ENCODE measurements at regions not wholly inside any gene's neighbourhood (a gene's known extent, or its start where the extent isn't known, plus 50 kb on each side); places are given as distances from the start of the nearest gene placed in this dataset.

GRCh38 chr12:59100585-59100984, 180.3 kb upstream of the LRIG3 start:
- Histone ChIP-seq H3K4me1 (ENCODE audit: control insufficient read depth, insufficient read depth, low read length) (no peaks in the 10 kb centered on the region), H3K27ac (ENCODE audit: low read depth, low read length) (no peak overlapping the region), H3K4me3 (ENCODE audit: low read length) (no peak overlapping the region), H3K36me3 (ENCODE audit: control insufficient read depth, insufficient read depth, low read length) (no peaks in the 10 kb centered on the region), H3K9ac (ENCODE audit: extremely low read depth, low read length, poor library complexity, severe bottlenecking) (no peak overlapping the region), H3K9me3 (ENCODE audit: control insufficient read depth, low read length) (no peaks in the 10 kb centered on the region), H3K27me3 (ENCODE audit: control insufficient read depth, insufficient read depth, low read length, poor library complexity, severe bottlenecking) (no peaks in the 10 kb centered on the region)
- no peak overlapping the region for H3K27ac Mint-ChIP-seq
- H3K27me3 Mint-ChIP-seq (ENCODE audit: insufficient read depth): no peaks in the 10 kb centered on the region
- no peak for DNase-seq
- 96 to 100% methylated on average over 2 to 4 of the region's 4 CpGs for WGBS, 2 experiments (ENCODE audit: insufficient coverage in 1 of 2, insufficient read length in 1 of 2)
- H3K4me3 Mint-ChIP-seq: no peak overlapping the region
- peaks cover 3% of the 10 kb centered on the region for H3K36me3 Mint-ChIP-seq (ENCODE audit: low read depth)
- peaks cover 4% of the 10 kb centered on the region for H3K9me3 Mint-ChIP-seq
- no peak for TF ChIP-seq CTCF (conservative IDR thresholded peaks at IDR 0.05)
- peaks cover 11% of the 10 kb centered on the region for H3K4me1 Mint-ChIP-seq

GRCh38 chr12:59097876-59098275, 177.6 kb upstream of the LRIG3 start:
- H3K9me3 Mint-ChIP-seq: peaks cover 4% of the 10 kb centered on the region
- H3K9ac ChIP-seq (ENCODE audit: extremely low read depth, low read length, poor library complexity, severe bottlenecking): no peak overlapping the region
- no peak for TF ChIP-seq CTCF (conservative IDR thresholded peaks at IDR 0.05)

DNA sequence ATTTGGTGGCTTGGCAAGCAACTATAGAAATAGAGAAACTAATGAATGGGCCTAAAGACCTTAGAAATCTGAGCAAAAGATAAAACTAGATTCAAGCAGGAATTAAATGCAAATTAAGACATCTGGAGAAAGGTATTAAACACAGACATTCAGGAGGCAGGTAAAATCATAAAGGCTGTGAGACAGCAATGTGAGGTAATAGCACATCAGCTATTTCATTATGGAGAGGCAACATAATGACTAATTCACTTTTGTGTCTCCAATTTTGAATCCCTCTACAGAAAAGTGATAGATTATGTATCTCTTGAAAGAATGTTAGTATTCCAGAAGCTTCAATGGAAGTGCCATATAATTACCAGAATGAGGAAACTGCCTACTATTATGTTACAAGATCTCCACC, 175.9 kb upstream of the LRIG3 start:
- Histone ChIP-seq H3K9me3 (ENCODE audit: control insufficient read depth, low read length) (no peaks in the 10 kb centered on the region), H3K27me3 (ENCODE audit: control insufficient read depth, insufficient read depth, low read length, poor library complexity, severe bottlenecking) (no peaks in the 10 kb centered on the region), H3K4me3 (ENCODE audit: low read length) (no peak overlapping the region), H3K27ac (ENCODE audit: low read depth, low read length) (no peak overlapping the region), H3K9ac (ENCODE audit: extremely low read depth, low read length, poor library complexity, severe bottlenecking) (no peak overlapping the region), H3K4me1 (ENCODE audit: control insufficient read depth, insufficient read depth, low read length) (no peaks in the 10 kb centered on the region), H3K36me3 (ENCODE audit: control insufficient read depth, insufficient read depth, low read length) (no peaks in the 10 kb centered on the region)
- Mint-ChIP-seq H3K36me3 (ENCODE audit: low read depth) (no peaks in the 10 kb centered on the region), H3K9me3 (no peaks in the 10 kb centered on the region), H3K27me3 (ENCODE audit: insufficient read depth) (no peaks in the 10 kb centered on the region), H3K4me3 (no peak overlapping the region), H3K4me1 (peaks cover 17% of the 10 kb centered on the region), H3K27ac (no peak overlapping the region)
- no peak for DNase-seq
- no peak for TF ChIP-seq CTCF (conservative IDR thresholded peaks at IDR 0.05)

More at GRCh38 chr12:59097876-59098275, 177.6 kb upstream of the LRIG3 start:
- no peak overlapping the region for H3K4me3 Mint-ChIP-seq
- no peaks in the 10 kb centered on the region for H3K27me3 Mint-ChIP-seq (ENCODE audit: insufficient read depth)
- Histone ChIP-seq H3K36me3 (ENCODE audit: control insufficient read depth, insufficient read depth, low read length) (no peaks in the 10 kb centered on the region), H3K9me3 (ENCODE audit: control insufficient read depth, low read length) (no peaks in the 10 kb centered on the region), H3K4me1 (ENCODE audit: control insufficient read depth, insufficient read depth, low read length) (no peaks in the 10 kb centered on the region), H3K27me3 (ENCODE audit: control insufficient read depth, insufficient read depth, low read length, poor library complexity, severe bottlenecking) (no peaks in the 10 kb centered on the region), H3K4me3 (ENCODE audit: low read length) (no peak overlapping the region), H3K27ac (ENCODE audit: low read depth, low read length) (no peak overlapping the region)
- WGBS, 2 experiments (ENCODE audit: insufficient coverage in 1 of 2, insufficient read length in 1 of 2): 80 to 100% methylated on average over 1 of the region's 1 CpG
- no peak for DNase-seq
- peaks cover 11% of the 10 kb centered on the region for H3K4me1 Mint-ChIP-seq
- peaks cover 3% of the 10 kb centered on the region for H3K36me3 Mint-ChIP-seq (ENCODE audit: low read depth)
- no peak overlapping the region for H3K27ac Mint-ChIP-seq

All from endodermal cell (in vitro differentiated cells).